ENCODE measurements at regions not wholly inside any gene's neighbourhood (a gene's known extent, or its start where the extent isn't known, plus 50 kb on each side); places are given as distances from the start of the nearest gene placed in this dataset.
"Not testable (repeated sequence)": the region's sequence is repeated elsewhere in the genome, so short reads cannot be mapped to it uniquely, and the experiment has no call there.

DNA sequence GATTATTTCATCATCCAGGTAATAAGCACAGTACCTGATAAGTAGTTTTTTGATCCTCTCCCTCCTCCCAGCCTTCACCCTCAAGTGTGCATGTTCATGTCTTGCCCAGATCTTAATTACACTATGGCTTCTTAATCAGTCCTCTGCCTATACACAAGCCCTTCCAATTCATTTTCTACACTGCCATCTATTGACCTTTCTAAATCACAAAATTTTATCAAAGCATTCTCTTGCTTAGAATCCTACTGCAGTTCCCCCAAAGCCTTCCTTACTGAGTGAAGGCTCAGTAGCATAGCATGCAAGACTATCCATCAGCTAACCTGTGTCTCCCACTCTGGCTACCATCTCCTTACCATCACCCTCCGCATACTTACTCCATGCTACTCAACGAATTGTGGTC is 51.3 kb downstream of the ASAH2 start:
- H3K9me3 ChIP-seq (ENCODE audit: control insufficient read depth, insufficient read depth, low read length); H4K20me1 ChIP-seq (ENCODE audit: insufficient read depth, low read length); H2BK15ac ChIP-seq (ENCODE audit: low read depth, low read length); H3K27ac ChIP-seq (ENCODE audit: insufficient read depth, low read length); H3K14ac ChIP-seq (replicated peaks; ENCODE audit: low read depth, low read length); H3K79me1 ChIP-seq (ENCODE audit: low read depth in 1 of 2, low read length in 2 of 2); H2AK9ac ChIP-seq (replicated peaks; ENCODE audit: low read depth, low read length, poor library complexity); H4K91ac ChIP-seq (ENCODE audit: insufficient read depth, low read depth, low read length); DNase-seq; H4K8ac ChIP-seq (ENCODE audit: low read depth in 2 of 2, low read length in 2 of 2); BruUV-seq (replicated peaks); H3K56ac ChIP-seq (ENCODE audit: extremely low read depth, insufficient read depth, low read length); H3K36me3 ChIP-seq (ENCODE audit: control insufficient read depth, insufficient read depth, low read length); H3K9ac ChIP-seq (ENCODE audit: low read depth, low read length); H3K4me1 ChIP-seq (ENCODE audit: control insufficient read depth, insufficient read depth, low read length); CTCF ChIA-PET; H3K23ac ChIP-seq (ENCODE audit: low read depth, low read length); POLR2A ChIA-PET (ENCODE audit: unreplicated experiment); H3K4me3 ChIP-seq (ENCODE audit: insufficient read depth, low read depth, low read length); in situ Hi-C loops (cut with MboI; ENCODE audit: low sequenced_read_pairs); H3K27me3 ChIP-seq (ENCODE audit: control insufficient read depth, insufficient read depth, low read length); H2BK20ac ChIP-seq (ENCODE audit: low read depth, low read length); intact Hi-C loops (cut with micrococcal nuclease); H2AK5ac ChIP-seq (ENCODE audit: low read depth, low read length); H2AFZ ChIP-seq (replicated peaks; ENCODE audit: low read length, poor library complexity); H3K4me2 ChIP-seq (ENCODE audit: low read depth, low read length); H4K5ac ChIP-seq (ENCODE audit: low read depth, low read length); H2BK5ac ChIP-seq (ENCODE audit: low read depth, low read length, poor library complexity, severe bottlenecking); H2BK120ac ChIP-seq (ENCODE audit: low read depth, low read length); H3K9me1 ChIP-seq (ENCODE audit: insufficient read depth, low read length); H3K4ac ChIP-seq (ENCODE audit: low read depth, low read length); dilution Hi-C loops (cut with HindIII; ENCODE audit: low sequenced_read_pairs, unreplicated experiment); H3K18ac ChIP-seq (ENCODE audit: low read depth, low read length): not testable (repeated sequence)
- 93% methylated on average over 2 of the region's 2 CpGs; no CpG with 5 or more reads in 1 of the 2 experiments for WGBS, 2 experiments (ENCODE audit: extremely low coverage in 2 of 2, insufficient read length in 1 of 2)
- ATAC-seq (ENCODE audit: low read depth), result peak; percentile 32; the same call in 1 of the 2 replicates

DNA sequence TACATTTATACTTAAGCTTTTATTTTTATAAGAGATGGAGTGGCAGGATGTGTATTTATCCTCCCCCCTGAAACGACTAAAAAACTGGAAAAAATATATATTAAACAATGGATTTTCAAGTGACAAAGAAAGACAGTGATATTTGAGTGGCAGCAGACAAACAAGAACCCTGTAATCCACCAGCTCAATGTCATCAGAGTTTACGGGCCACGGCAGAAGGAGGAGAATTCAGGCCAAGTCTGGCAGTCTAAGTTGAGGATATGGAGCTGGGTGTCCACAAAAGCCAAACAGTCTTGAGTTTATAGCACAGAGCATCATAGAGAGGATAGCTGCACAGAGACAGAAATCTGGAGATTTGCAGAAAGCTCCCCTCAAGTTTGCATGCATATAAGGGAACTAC is 58.2 kb downstream of the ASAH2 start:
- no CpG with 5 or more reads among the region's 3 CpGs for WGBS, 2 experiments (ENCODE audit: extremely low coverage in 2 of 2, insufficient read length in 1 of 2)
- H4K91ac ChIP-seq (ENCODE audit: insufficient read depth, low read depth, low read length); H2AFZ ChIP-seq (replicated peaks; ENCODE audit: low read length, poor library complexity); H4K8ac ChIP-seq (ENCODE audit: low read depth in 2 of 2, low read length in 2 of 2); H3K4me1 ChIP-seq (ENCODE audit: control insufficient read depth, insufficient read depth, low read length); H3K79me1 ChIP-seq (ENCODE audit: low read depth in 1 of 2, low read length in 2 of 2); H2BK120ac ChIP-seq (ENCODE audit: low read depth, low read length); H3K36me3 ChIP-seq (ENCODE audit: control insufficient read depth, insufficient read depth, low read length); H3K4ac ChIP-seq (ENCODE audit: low read depth, low read length); CTCF ChIA-PET; intact Hi-C loops (cut with micrococcal nuclease); DNase-seq; H3K4me3 ChIP-seq (ENCODE audit: insufficient read depth, low read depth, low read length); in situ Hi-C loops (cut with MboI; ENCODE audit: low sequenced_read_pairs); H2AK5ac ChIP-seq (ENCODE audit: low read depth, low read length); H4K20me1 ChIP-seq (ENCODE audit: insufficient read depth, low read length); H2BK5ac ChIP-seq (ENCODE audit: low read depth, low read length, poor library complexity, severe bottlenecking); H3K23ac ChIP-seq (ENCODE audit: low read depth, low read length); H3K9ac ChIP-seq (ENCODE audit: low read depth, low read length); H3K56ac ChIP-seq (ENCODE audit: extremely low read depth, insufficient read depth, low read length); H3K14ac ChIP-seq (replicated peaks; ENCODE audit: low read depth, low read length); H2BK15ac ChIP-seq (ENCODE audit: low read depth, low read length); ATAC-seq (ENCODE audit: low read depth); BruUV-seq (replicated peaks); H2AK9ac ChIP-seq (replicated peaks; ENCODE audit: low read depth, low read length, poor library complexity); POLR2A ChIA-PET (ENCODE audit: unreplicated experiment); dilution Hi-C loops (cut with HindIII; ENCODE audit: low sequenced_read_pairs, unreplicated experiment); H4K5ac ChIP-seq (ENCODE audit: low read depth, low read length); H3K9me1 ChIP-seq (ENCODE audit: insufficient read depth, low read length); H3K4me2 ChIP-seq (ENCODE audit: low read depth, low read length); H3K18ac ChIP-seq (ENCODE audit: low read depth, low read length); H3K9me3 ChIP-seq (ENCODE audit: control insufficient read depth, insufficient read depth, low read length); H3K27ac ChIP-seq (ENCODE audit: insufficient read depth, low read length); H2BK20ac ChIP-seq (ENCODE audit: low read depth, low read length); H3K27me3 ChIP-seq (ENCODE audit: control insufficient read depth, insufficient read depth, low read length): not testable (repeated sequence)

Data from IMR-90 (cell line).